GM23338 (cell line): ENCODE measurements at regions not wholly inside any gene's neighbourhood (a gene's known extent, or its start where the extent isn't known, plus 50 kb on each side); places are given as distances from the start of the nearest gene placed in this dataset.

Source experiments
- ATAC-seq: fragments of 200-7000 bp; cut with Tn5 transposase; 3 replicates; pipeline ENCODE4 v1.9.1; 2020
- DNase-seq: peaks from one replicate; pipeline ENCODE4 v3.0.0-alpha.2; 2015; ENCODE audit warnings: low spot score
- H2AFZ ChIP-seq: fragments of 200-600 bp; sonication (generic); 2 replicates; pipeline ENCODE4 v1.8.0; 2016; ENCODE audit warnings: antibody characterized with exemption, mild to moderate bottlenecking, moderate library complexity
- H3F3A ChIP-seq: fragments of 200-600 bp; sonication (generic); replicated peaks from 2 replicates; pipeline ENCODE4 v1.8.0; 2017; ENCODE audit warnings: antibody characterized with exemption, mixed run types, low read depth
- H3K27ac ChIP-seq: fragments of 200-600 bp; sonication (generic); 2 replicates; pipeline ENCODE4 v1.6.1; 2016; ENCODE audit warnings: low read depth
- H3K27me3 ChIP-seq: fragments of 200-600 bp; sonication (generic); 2 replicates; pipeline ENCODE4 v1.8.0; 2016; ENCODE audit warnings: mild to moderate bottlenecking, mixed run types, moderate library complexity; ENCODE audit not compliant: insufficient read depth
- H3K36me3 ChIP-seq: fragments of 200-600 bp; sonication (generic); 2 replicates; pipeline ENCODE4 v1.8.0; 2016; ENCODE audit warnings: mild to moderate bottlenecking; ENCODE audit not compliant: insufficient read depth
- H3K4me1 ChIP-seq: fragments of 200-600 bp; sonication (generic); 2 replicates; pipeline ENCODE4 v1.8.0; 2016; ENCODE audit warnings: mild to moderate bottlenecking, moderate library complexity; ENCODE audit not compliant: insufficient read depth
- H3K4me2 ChIP-seq: fragments of 200-600 bp; sonication (generic); 2 replicates; pipeline ENCODE4 v1.7.1; 2017; ENCODE audit warnings: mixed run types
- H3K4me3 ChIP-seq: fragments of 200-600 bp; sonication (generic); 2 replicates; pipeline ENCODE4 v1.6.1; 2016; ENCODE audit warnings: mixed run types
- H3K79me2 ChIP-seq: fragments of 200-600 bp; sonication (generic); replicated peaks from 2 replicates; pipeline ENCODE4 v1.8.0; 2017; ENCODE audit warnings: mild to moderate bottlenecking; ENCODE audit not compliant: insufficient read depth
- H3K9me2 ChIP-seq: fragments of 200-600 bp; sonication (generic); 2 replicates; pipeline ENCODE4 v1.8.0; 2017; ENCODE audit not compliant: insufficient read depth
- H4K20me1 ChIP-seq: fragments of 200-600 bp; sonication (generic); replicated peaks from 2 replicates; pipeline ENCODE4 v1.8.0; 2017; ENCODE audit warnings: mild to moderate bottlenecking; ENCODE audit not compliant: insufficient read depth
- H3K27ac Mint-ChIP-seq: 2 replicates; pipeline ENCODE4 v1.8.0; 2020; ENCODE audit warnings: inconsistent platforms, mild to moderate bottlenecking, moderate library complexity, mixed read lengths
- H3K27me3 Mint-ChIP-seq: 3 replicates; pipeline ENCODE4 v1.8.0; 2022; ENCODE audit warnings: low read depth, mild to moderate bottlenecking, moderate library complexity, mixed read lengths, inconsistent platforms; ENCODE audit not compliant: insufficient read depth, poor library complexity
- H3K36me3 Mint-ChIP-seq: 3 replicates; pipeline ENCODE4 v1.8.0; 2021; ENCODE audit warnings: low read depth, mild to moderate bottlenecking, inconsistent platforms, moderate library complexity, mixed read lengths
- H3K4me1 Mint-ChIP-seq: 3 replicates; pipeline ENCODE4 v1.8.0; 2020; ENCODE audit warnings: mild to moderate bottlenecking, inconsistent platforms, mixed read lengths
- H3K4me3 Mint-ChIP-seq: 3 replicates; pipeline ENCODE4 v1.8.0; 2021; ENCODE audit warnings: moderate library complexity, mild to moderate bottlenecking, inconsistent platforms, mixed read lengths
- H3K9me3 Mint-ChIP-seq: 3 replicates; pipeline ENCODE4 v1.8.0; 2020; ENCODE audit warnings: moderate library complexity, mild to moderate bottlenecking, inconsistent platforms, mixed read lengths
- CREB1 ChIP-seq: fragments of 250-450 bp; sonication (Bioruptor Pico); IDR thresholded peaks from 2 replicates; pipeline ENCODE4 v1.5.0; 2020; ENCODE audit warnings: low read depth, mild to moderate bottlenecking, moderate library complexity
- EZH2 ChIP-seq: fragments of 200-600 bp; sonication (generic); IDR thresholded peaks from one replicate; pipeline ENCODE4 v1.8.0; 2017; ENCODE audit warnings: antibody characterized with exemption, mild to moderate bottlenecking, low read depth; ENCODE audit not compliant: unreplicated experiment
- EZH2phosphoT487 ChIP-seq: fragments of 200-600 bp; sonication (generic); IDR thresholded peaks from one replicate; pipeline ENCODE4 v1.8.1; 2018; ENCODE audit warnings: antibody characterized with exemption; ENCODE audit not compliant: unreplicated experiment
- JUNB ChIP-seq: IDR thresholded peaks from one replicate; pipeline ENCODE4 v1.6.1; 2016; ENCODE audit warnings: antibody characterized with exemption; ENCODE audit not compliant: unreplicated experiment
- NANOG ChIP-seq: IDR thresholded peaks from 2 replicates; pipeline ENCODE4 v1.6.1; 2016; ENCODE audit warnings: antibody characterized with exemption, borderline replicate concordance
- POLR2AphosphoS5 ChIP-seq: IDR thresholded peaks from 2 replicates; pipeline ENCODE4 v1.6.1; 2016; ENCODE audit warnings: antibody characterized with exemption, low read depth
- REST ChIP-seq: IDR thresholded peaks from one replicate; pipeline ENCODE4 v1.6.1; 2018; ENCODE audit warnings: antibody characterized with exemption; ENCODE audit not compliant: unreplicated experiment
- STAT1 ChIP-seq: IDR thresholded peaks from one replicate; pipeline ENCODE4 v1.6.1; 2016; ENCODE audit warnings: antibody characterized with exemption; ENCODE audit not compliant: unreplicated experiment
- ZNF114 ChIP-seq: fragments of 250-450 bp; sonication (Bioruptor Pico); IDR thresholded peaks from 2 replicates; pipeline ENCODE4 v1.5.0; 2020; ENCODE audit warnings: mild to moderate bottlenecking, moderate library complexity
- ZNF331 ChIP-seq: fragments of 250-450 bp; sonication (Bioruptor Pico); IDR thresholded peaks from 2 replicates; pipeline ENCODE4 v1.5.0; 2020; ENCODE audit warnings: low read depth, mild to moderate bottlenecking, moderate library complexity
- TF ChIP-seq, protein P1 (sequence below), 2 experiments: fragments of 200-600 bp in 1 of 2; sonication (generic) in 1 of 2; conservative IDR thresholded peaks; 2 replicates each; pipeline versions ENCODE4 v1.5.1 to v1.6.1; 2016 to 2017; ENCODE audit warnings: antibody characterized with exemption in 2 of 2, low read depth in 2 of 2, mild to moderate bottlenecking in 2 of 2, moderate library complexity in 1 of 2
- TF ChIP-seq, protein P2 (sequence below): IDR thresholded peaks from 2 replicates; pipeline ENCODE4 v1.6.1; 2016; ENCODE audit warnings: antibody characterized with exemption

- Mint-ChIP-seq H3K27ac (no peak overlapping the region), H3K36me3 (no peaks in the 10 kb centered on the region), H3K9me3 (no peaks in the 10 kb centered on the region), H3K4me3 (no peak overlapping the region), H3K27me3 (no peaks in the 10 kb centered on the region), H3K4me1 (no peaks in the 10 kb centered on the region)
- no peak overlapping the region for H3K27ac ChIP-seq
- H3K4me3 ChIP-seq: no peak overlapping the region
- ATAC-seq (no peak), DNase-seq (no peak)
- H3K79me2 ChIP-seq: no peaks in the 10 kb centered on the region
- no peaks in the 10 kb centered on the region for H3F3A ChIP-seq
- no peaks in the 10 kb centered on the region for H3K4me1 ChIP-seq
- no peaks in the 10 kb centered on the region for H3K9me2 ChIP-seq
- H2AFZ ChIP-seq: no peak overlapping the region
- no peak overlapping the region for H3K4me2 ChIP-seq
- no peaks in the 10 kb centered on the region for H3K36me3 ChIP-seq
- H3K27me3 ChIP-seq: no peaks in the 10 kb centered on the region
- no peak for TF ChIP-seq EZH2
- no peak for TF ChIP-seq STAT1
- no peak for TF ChIP-seq EZH2phosphoT487
- no peak for TF ChIP-seq JUNB
- no peak for TF ChIP-seq ZNF331
- TF ChIP-seq CREB1 (CRISPR knock-in tag): no peak
- TF ChIP-seq, protein P1, sequence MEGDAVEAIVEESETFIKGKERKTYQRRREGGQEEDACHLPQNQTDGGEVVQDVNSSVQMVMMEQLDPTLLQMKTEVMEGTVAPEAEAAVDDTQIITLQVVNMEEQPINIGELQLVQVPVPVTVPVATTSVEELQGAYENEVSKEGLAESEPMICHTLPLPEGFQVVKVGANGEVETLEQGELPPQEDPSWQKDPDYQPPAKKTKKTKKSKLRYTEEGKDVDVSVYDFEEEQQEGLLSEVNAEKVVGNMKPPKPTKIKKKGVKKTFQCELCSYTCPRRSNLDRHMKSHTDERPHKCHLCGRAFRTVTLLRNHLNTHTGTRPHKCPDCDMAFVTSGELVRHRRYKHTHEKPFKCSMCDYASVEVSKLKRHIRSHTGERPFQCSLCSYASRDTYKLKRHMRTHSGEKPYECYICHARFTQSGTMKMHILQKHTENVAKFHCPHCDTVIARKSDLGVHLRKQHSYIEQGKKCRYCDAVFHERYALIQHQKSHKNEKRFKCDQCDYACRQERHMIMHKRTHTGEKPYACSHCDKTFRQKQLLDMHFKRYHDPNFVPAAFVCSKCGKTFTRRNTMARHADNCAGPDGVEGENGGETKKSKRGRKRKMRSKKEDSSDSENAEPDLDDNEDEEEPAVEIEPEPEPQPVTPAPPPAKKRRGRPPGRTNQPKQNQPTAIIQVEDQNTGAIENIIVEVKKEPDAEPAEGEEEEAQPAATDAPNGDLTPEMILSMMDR (conservative IDR thresholded peaks at IDR 0.05; ENCODE audit: low read depth in 2 of 2): no peak
- TF ChIP-seq REST: no peak
- no peaks in the 10 kb centered on the region for H4K20me1 ChIP-seq
These were observed 766.0 kb upstream of the PCDH9 start for GRCh38 chr13:67996101-67996500.

DNA sequence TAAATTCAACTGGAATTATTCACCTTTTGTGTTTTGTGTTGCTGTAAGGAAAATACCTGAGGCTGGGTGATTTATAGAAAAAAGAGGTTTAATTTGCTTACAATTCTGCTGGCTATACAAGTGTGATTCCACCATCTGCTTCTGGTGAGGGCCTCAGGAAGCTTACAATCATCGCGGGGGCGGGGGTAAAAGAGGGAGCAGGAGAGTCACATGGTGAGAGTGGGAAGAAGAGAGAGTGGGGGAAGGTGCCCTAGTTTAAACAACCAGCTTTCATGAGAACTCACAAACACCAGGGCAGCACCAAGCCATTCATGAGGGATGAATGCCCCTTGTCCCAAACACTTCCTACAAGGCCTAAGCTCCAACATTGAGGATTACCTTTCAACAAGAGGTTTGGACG, 760.7 kb upstream of the PCDH9 start:
- H3K27me3 Mint-ChIP-seq: peaks cover 3% of the 10 kb centered on the region
- no peaks in the 10 kb centered on the region; the same call in 2 of the 3 replicates for H3K36me3 Mint-ChIP-seq
- Histone ChIP-seq H3F3A (no peaks in the 10 kb centered on the region), H3K4me2 (no peak overlapping the region), H4K20me1 (no peaks in the 10 kb centered on the region), H3K27ac (no peak overlapping the region), H3K4me3 (no peak overlapping the region), H2AFZ (no peak overlapping the region), H3K9me2 (no peaks in the 10 kb centered on the region), H3K36me3 (no peaks in the 10 kb centered on the region), H3K27me3 (no peaks in the 10 kb centered on the region), H3K79me2 (no peaks in the 10 kb centered on the region), H3K4me1 (no peaks in the 10 kb centered on the region)
- H3K4me3 Mint-ChIP-seq: no peak overlapping the region
- no peak for DNase-seq
- no peak for ATAC-seq
- H3K9me3 Mint-ChIP-seq: no peaks in the 10 kb centered on the region
- no peak overlapping the region for H3K27ac Mint-ChIP-seq
- no peaks in the 10 kb centered on the region for H3K4me1 Mint-ChIP-seq
- no peak for TF ChIP-seq POLR2AphosphoS5
- TF ChIP-seq REST: no peak
- TF ChIP-seq CREB1 (CRISPR knock-in tag): no peak
- no peak for TF ChIP-seq NANOG
- TF ChIP-seq STAT1: no peak
- no peak for TF ChIP-seq EZH2phosphoT487
- TF ChIP-seq ZNF114: no peak
- TF ChIP-seq JUNB: no peak
- TF ChIP-seq ZNF331: no peak
- TF ChIP-seq, protein P2, sequence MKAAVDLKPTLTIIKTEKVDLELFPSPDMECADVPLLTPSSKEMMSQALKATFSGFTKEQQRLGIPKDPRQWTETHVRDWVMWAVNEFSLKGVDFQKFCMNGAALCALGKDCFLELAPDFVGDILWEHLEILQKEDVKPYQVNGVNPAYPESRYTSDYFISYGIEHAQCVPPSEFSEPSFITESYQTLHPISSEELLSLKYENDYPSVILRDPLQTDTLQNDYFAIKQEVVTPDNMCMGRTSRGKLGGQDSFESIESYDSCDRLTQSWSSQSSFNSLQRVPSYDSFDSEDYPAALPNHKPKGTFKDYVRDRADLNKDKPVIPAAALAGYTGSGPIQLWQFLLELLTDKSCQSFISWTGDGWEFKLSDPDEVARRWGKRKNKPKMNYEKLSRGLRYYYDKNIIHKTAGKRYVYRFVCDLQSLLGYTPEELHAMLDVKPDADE: no peak
